DND-41 (cell line): ENCODE measurements at regions not wholly inside any gene's neighbourhood (a gene's known extent, or its start where the extent isn't known, plus 50 kb on each side); places are given as distances from the start of the nearest gene placed in this dataset.

Experiments used
- EZH2 ChIP-seq: IDR thresholded peaks from 3 replicates; pipeline ENCODE4 v1.6.1; 2012; ENCODE audit warnings: borderline replicate concordance, low read depth, mild to moderate bottlenecking, moderate library complexity, low read length, inconsistent platforms; ENCODE audit not compliant: severe bottlenecking
- TF ChIP-seq, protein P1 (sequence below): IDR thresholded peaks from 2 replicates; pipeline ENCODE4 v1.5.1; 2012; ENCODE audit warnings: borderline replicate concordance, low read length, moderate library complexity, mild to moderate bottlenecking; ENCODE audit not compliant: poor library complexity, severe bottlenecking; ENCODE audit errors: extremely low read depth

DNA sequence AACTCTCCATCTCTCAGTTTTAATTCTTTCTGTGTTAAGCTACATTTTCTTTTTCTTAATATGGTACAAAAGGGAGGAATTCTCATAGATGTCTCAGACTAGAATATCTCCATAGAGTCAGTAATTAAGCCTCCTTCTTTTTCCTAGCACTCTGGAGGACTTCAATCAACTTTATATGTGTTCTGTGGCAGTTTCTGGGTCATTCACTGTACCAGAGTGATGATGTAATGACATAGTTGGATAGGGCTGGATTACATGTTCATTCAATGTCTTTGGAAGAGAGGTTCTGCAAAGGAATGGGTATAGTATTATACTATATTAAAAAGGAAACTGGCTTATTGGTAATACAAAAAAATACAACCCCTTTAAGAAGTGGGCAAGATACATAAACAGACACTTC lies 318.3 kb upstream of the OPRM1 start:
- TF ChIP-seq, protein P1, sequence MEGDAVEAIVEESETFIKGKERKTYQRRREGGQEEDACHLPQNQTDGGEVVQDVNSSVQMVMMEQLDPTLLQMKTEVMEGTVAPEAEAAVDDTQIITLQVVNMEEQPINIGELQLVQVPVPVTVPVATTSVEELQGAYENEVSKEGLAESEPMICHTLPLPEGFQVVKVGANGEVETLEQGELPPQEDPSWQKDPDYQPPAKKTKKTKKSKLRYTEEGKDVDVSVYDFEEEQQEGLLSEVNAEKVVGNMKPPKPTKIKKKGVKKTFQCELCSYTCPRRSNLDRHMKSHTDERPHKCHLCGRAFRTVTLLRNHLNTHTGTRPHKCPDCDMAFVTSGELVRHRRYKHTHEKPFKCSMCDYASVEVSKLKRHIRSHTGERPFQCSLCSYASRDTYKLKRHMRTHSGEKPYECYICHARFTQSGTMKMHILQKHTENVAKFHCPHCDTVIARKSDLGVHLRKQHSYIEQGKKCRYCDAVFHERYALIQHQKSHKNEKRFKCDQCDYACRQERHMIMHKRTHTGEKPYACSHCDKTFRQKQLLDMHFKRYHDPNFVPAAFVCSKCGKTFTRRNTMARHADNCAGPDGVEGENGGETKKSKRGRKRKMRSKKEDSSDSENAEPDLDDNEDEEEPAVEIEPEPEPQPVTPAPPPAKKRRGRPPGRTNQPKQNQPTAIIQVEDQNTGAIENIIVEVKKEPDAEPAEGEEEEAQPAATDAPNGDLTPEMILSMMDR: no peak
- TF ChIP-seq EZH2: no peak
